Neuronal stem cell (in vitro differentiated cells): ENCODE measurements at regions not wholly inside any gene's neighbourhood (a gene's known extent, or its start where the extent isn't known, plus 50 kb on each side); places are given as distances from the start of the nearest gene placed in this dataset.

Experiments used
- DNase-seq: peaks from one replicate; pipeline ENCODE4 v3.0.0-alpha.2; 2013; ENCODE audit warnings: low spot score
- H2AFZ ChIP-seq: one replicate; pipeline ENCODE4 v1.6.1; 2013; ENCODE audit warnings: mild to moderate bottlenecking, low read length, inconsistent platforms
- H2AK5ac ChIP-seq: 2 replicates; pipeline ENCODE4 v1.6.1; 2013; ENCODE audit warnings: low read depth, mild to moderate bottlenecking, inconsistent platforms, low read length, moderate library complexity, mixed read lengths
- H2BK120ac ChIP-seq: 2 replicates; pipeline ENCODE4 v1.6.1; 2013; ENCODE audit warnings: low read depth, mild to moderate bottlenecking, inconsistent platforms, low read length, moderate library complexity, mixed read lengths
- H2BK12ac ChIP-seq: one replicate; pipeline ENCODE4 v1.6.1; 2013; ENCODE audit warnings: low read length, inconsistent platforms
- H2BK15ac ChIP-seq: 2 replicates; pipeline ENCODE4 v1.6.1; 2013; ENCODE audit warnings: mild to moderate bottlenecking, low read length, inconsistent platforms, mixed read lengths
- H2BK5ac ChIP-seq: one replicate; pipeline ENCODE4 v1.6.1; 2013; ENCODE audit warnings: inconsistent platforms, mild to moderate bottlenecking, low read length, moderate library complexity
- H3K14ac ChIP-seq: one replicate; pipeline ENCODE4 v1.6.1; 2013; ENCODE audit warnings: low read length, inconsistent platforms
- H3K18ac ChIP-seq: 2 replicates; pipeline ENCODE4 v1.6.1; 2013; ENCODE audit warnings: low read length, inconsistent platforms
- H3K23ac ChIP-seq: 2 replicates; pipeline ENCODE4 v1.6.1; 2013; ENCODE audit warnings: low read depth, mild to moderate bottlenecking, mixed read lengths, low read length, inconsistent platforms; ENCODE audit not compliant: poor library complexity
- H3K27ac ChIP-seq: replicated peaks from 3 replicates; pipeline ENCODE4 v1.5.1; 2013; ENCODE audit warnings: low read length, inconsistent platforms
- H3K27me3 ChIP-seq, 3 experiments: 2 replicates each; pipeline ENCODE4 v1.6.1; 2013; ENCODE audit warnings: low read length in 3 of 3, mild to moderate bottlenecking in 2 of 3, inconsistent platforms in 1 of 3, low read depth in 1 of 3, mixed read lengths in 1 of 3, moderate library complexity in 1 of 3; ENCODE audit not compliant: control insufficient read depth in 3 of 3, insufficient read depth in 3 of 3
- H3K36me3 ChIP-seq, 2 donors: replicated peaks in 1 of 2; 2 replicates each; pipeline ENCODE4 v1.6.1; 2013; ENCODE audit warnings: low read length in 2 of 2; ENCODE audit not compliant: control insufficient read depth in 2 of 2, insufficient read depth in 2 of 2
- H3K4ac ChIP-seq: 2 replicates; pipeline ENCODE4 v1.6.1; 2013; ENCODE audit warnings: inconsistent platforms, mild to moderate bottlenecking, low read length, moderate library complexity
- H3K4me1 ChIP-seq, 2 donors: 1 replicate in 1 of 2; 2 replicates in 1 of 2; pipeline ENCODE4 v1.6.1; 2013; ENCODE audit warnings: low read length in 2 of 2, low read depth in 1 of 2; ENCODE audit not compliant: control insufficient read depth in 2 of 2, insufficient read depth in 1 of 2
- H3K4me2 ChIP-seq: one replicate; pipeline ENCODE4 v1.6.1; 2013; ENCODE audit warnings: mild to moderate bottlenecking, low read length, inconsistent platforms; ENCODE audit not compliant: insufficient read depth, poor library complexity, severe bottlenecking
- H3K4me3 ChIP-seq, 2 donors: 2 replicates each; pipeline ENCODE4 v1.5.1; 2013; ENCODE audit warnings: low read length in 2 of 2, mild to moderate bottlenecking in 2 of 2, inconsistent platforms in 1 of 2, moderate library complexity in 1 of 2
- H3K79me1 ChIP-seq: one replicate; pipeline ENCODE4 v1.6.1; 2013; ENCODE audit warnings: low read depth, mild to moderate bottlenecking, inconsistent platforms, low read length, moderate library complexity
- H3K9ac ChIP-seq: one replicate; pipeline ENCODE4 v1.6.1; 2013; ENCODE audit warnings: mild to moderate bottlenecking, low read depth, low read length, inconsistent platforms; ENCODE audit not compliant: poor library complexity
- H3K9me3 ChIP-seq, 2 donors: replicated peaks in 1 of 2; 2 replicates each; pipeline versions ENCODE3 to v1.6.1; 2013; ENCODE audit warnings: low read length in 2 of 2, mild to moderate bottlenecking in 2 of 2, inconsistent platforms in 1 of 2, low read depth in 1 of 2, mixed read lengths in 1 of 2, moderate library complexity in 1 of 2; ENCODE audit not compliant: control insufficient read depth in 2 of 2, insufficient read depth in 1 of 2
- H4K8ac ChIP-seq: one replicate; pipeline ENCODE4 v1.6.1; 2013; ENCODE audit warnings: low read depth, mild to moderate bottlenecking, inconsistent platforms, low read length, moderate library complexity
- H4K91ac ChIP-seq: one replicate; pipeline ENCODE4 v1.6.1; 2013; ENCODE audit warnings: low read length, low read depth, mild to moderate bottlenecking, inconsistent platforms; ENCODE audit not compliant: poor library complexity
- whole genome bisulfite sequencing, 2 donors: extraction: QIAGEN DNeasy Blood & Tissue Kit; methylation state at CpG; one replicate each; pipeline ENCODE4 v1.1.7; 2013; ENCODE audit warnings: missing lambda C conversion rate in 2 of 2, mixed read lengths in 1 of 2; ENCODE audit not compliant: insufficient read length in 2 of 2, insufficient replicate concordance in 1 of 2; ENCODE audit errors: extremely low coverage in 2 of 2; 5-methylcytosine and 5-hydroxymethylcytosine counted together

DNA sequence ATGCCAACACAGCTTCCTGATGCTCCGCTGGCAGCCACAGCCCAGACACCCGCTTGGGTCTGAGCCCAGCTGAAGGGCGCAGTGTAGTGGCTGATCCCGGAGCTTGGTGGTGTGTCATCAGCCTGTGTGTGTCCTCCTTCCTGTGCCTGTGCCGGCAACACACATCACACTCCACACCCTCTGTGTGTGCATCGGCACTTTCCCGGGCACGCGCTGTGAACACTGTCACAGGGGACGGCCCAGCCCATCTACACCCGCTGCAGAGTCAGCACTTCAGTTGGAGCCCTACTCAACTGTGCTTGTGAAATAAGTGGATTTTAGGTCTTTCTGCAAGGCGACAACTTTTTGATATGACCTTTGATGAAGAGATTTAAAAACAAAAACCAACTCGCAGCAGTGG is 189.4 kb downstream of the IRX2 start:
- H2BK15ac ChIP-seq: no peak overlapping the region
- H3K36me3 ChIP-seq: no peaks in the 10 kb centered on the region
- no peak overlapping the region for H3K27ac ChIP-seq
- H3K9me3 ChIP-seq: peaks cover 0 to 16% of the 10 kb centered on the region in 2 donors
- no peak overlapping the region for H2BK120ac ChIP-seq
- no peak overlapping the region for H3K14ac ChIP-seq
- no peak overlapping the region for H3K23ac ChIP-seq
- no peak overlapping the region for H2BK12ac ChIP-seq
- no peaks in the 10 kb centered on the region for H3K27me3 ChIP-seq
- no peak overlapping the region for H2AFZ ChIP-seq
- WGBS, 2 donors: no CpG with 5 or more reads among the region's 13 CpGs
- H4K91ac ChIP-seq: no peak overlapping the region
- H2BK5ac ChIP-seq: no peak overlapping the region
- no peaks in the 10 kb centered on the region for H3K79me1 ChIP-seq
- no peak overlapping the region for H3K9ac ChIP-seq
- H3K4me2 ChIP-seq: no peak overlapping the region
- H3K4me1 ChIP-seq: no peaks in the 10 kb centered on the region
- H3K4ac ChIP-seq: no peak overlapping the region
- H2AK5ac ChIP-seq: no peak overlapping the region
- peak overlapping the region in 1 of 2 donors; percentile 50 for H3K4me3 ChIP-seq
- H4K8ac ChIP-seq: no peak overlapping the region
- DNase-seq: no peak
- H3K18ac ChIP-seq: no peak overlapping the region

DNA sequence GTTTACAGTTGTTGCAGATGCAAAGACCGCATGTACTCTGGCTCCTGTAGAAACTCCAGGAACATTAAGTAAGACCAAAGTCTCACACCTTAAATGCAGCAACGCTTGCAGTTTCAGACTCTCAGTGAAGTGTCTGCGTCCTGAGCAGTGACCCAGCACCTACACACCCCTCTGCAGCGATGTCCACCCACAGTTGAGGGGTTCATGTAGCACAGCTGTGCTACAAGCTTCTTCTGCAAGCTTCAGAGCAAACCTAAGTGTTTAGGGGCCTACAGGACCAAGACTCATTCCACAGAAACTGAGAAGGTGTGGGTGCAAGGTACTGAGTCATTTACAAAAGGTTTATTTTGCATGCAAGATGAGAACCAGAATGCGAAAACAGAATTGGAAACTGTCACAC is 191.0 kb downstream of the IRX2 start:
- Histone ChIP-seq H3K18ac (no peak overlapping the region), H3K27ac (no peak overlapping the region), H2BK12ac (no peak overlapping the region), H3K79me1 (no peaks in the 10 kb centered on the region), H3K27me3 (no peaks in the 10 kb centered on the region), H3K9ac (no peak overlapping the region), H3K4me2 (no peak overlapping the region), H3K14ac (no peak overlapping the region), H3K36me3 (no peaks in the 10 kb centered on the region), H4K8ac (no peak overlapping the region), H3K4me1 (no peaks in the 10 kb centered on the region), H4K91ac (no peak overlapping the region), H3K4ac (no peak overlapping the region), H3K9me3 (peaks cover 0 to 25% of the 10 kb centered on the region in 2 donors), H3K23ac (no peak overlapping the region), H2AFZ (no peak overlapping the region), H2BK5ac (no peak overlapping the region), H3K4me3 (no peak overlapping the region), H2BK120ac (no peak overlapping the region), H2AK5ac (no peak overlapping the region), H2BK15ac (no peak overlapping the region)
- WGBS, 2 donors: no CpG with 5 or more reads among the region's 5 CpGs
- no peak for DNase-seq

- no CpG with 5 or more reads among the region's 12 CpGs for WGBS, 2 donors
- Histone ChIP-seq H3K79me1 (no peaks in the 10 kb centered on the region), H4K91ac (no peak overlapping the region), H3K9me3 (peaks cover 6 to 41% of the 10 kb centered on the region in 2 donors), H2BK12ac (no peak overlapping the region), H2BK120ac (no peak overlapping the region), H3K9ac (peak overlapping the region; percentile 53), H2AK5ac (no peak overlapping the region), H3K14ac (no peak overlapping the region), H3K27ac (no peak overlapping the region), H3K18ac (no peak overlapping the region), H3K4me1 (no peaks in the 10 kb centered on the region), H3K4me3 (no peak overlapping the region), H4K8ac (no peak overlapping the region), H3K27me3 (no peaks in the 10 kb centered on the region), H2AFZ (no peak overlapping the region), H2BK15ac (no peak overlapping the region), H3K4me2 (no peak overlapping the region), H2BK5ac (no peak overlapping the region), H3K23ac (no peak overlapping the region), H3K36me3 (peaks cover 0 to 3% of the 10 kb centered on the region in 2 donors), H3K4ac (no peak overlapping the region)
- no peak for DNase-seq
Observed at GRCh38 chr5:2557435-2557834, 194.0 kb downstream of the IRX2 start.

DNA sequence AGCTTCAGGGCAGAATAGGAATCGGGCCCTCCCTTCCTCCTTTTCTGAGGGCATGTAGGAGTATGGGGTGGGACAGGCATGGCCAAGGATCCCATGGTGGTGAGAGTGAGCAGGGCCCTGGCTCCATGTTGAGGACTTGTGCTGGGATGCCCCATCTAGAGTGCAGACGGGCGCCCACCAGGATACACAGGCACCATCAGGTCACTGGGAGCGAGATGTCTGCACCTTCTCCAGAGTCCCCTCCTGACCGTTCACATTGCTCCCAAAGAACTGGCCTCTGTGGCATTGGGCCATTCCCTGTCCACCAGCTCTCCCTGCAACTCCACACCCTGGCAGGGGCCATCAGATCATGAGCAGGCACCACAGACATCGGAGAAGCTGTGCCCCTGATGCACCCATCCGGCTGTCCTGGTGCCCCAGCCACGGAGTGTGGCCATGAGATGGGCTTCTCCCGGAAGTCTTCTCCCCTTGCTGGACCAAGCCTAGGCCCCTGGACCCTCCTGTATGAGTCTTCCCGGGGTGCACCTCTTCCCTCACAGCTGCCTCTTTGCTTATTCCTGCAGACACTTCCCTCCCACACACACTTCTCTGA is 195.0 kb downstream of the IRX2 start:
- no peak overlapping the region for H4K91ac ChIP-seq
- no peak overlapping the region for H3K4me3 ChIP-seq
- H2BK120ac ChIP-seq: peak overlapping the region; percentile 24
- H3K23ac ChIP-seq: peak overlapping the region; percentile 14
- peak overlapping the region; percentile 4 for H2AK5ac ChIP-seq
- no peak overlapping the region for H2AFZ ChIP-seq
- peak overlapping the region; percentile 8 for H2BK5ac ChIP-seq
- no peak overlapping the region for H4K8ac ChIP-seq
- DNase-seq: no peak
- H3K4me2 ChIP-seq: no peak overlapping the region
- no peak overlapping the region for H3K14ac ChIP-seq
- H2BK15ac ChIP-seq: no peak overlapping the region
- no peak overlapping the region for H3K4ac ChIP-seq
- no peaks in the 10 kb centered on the region for H3K4me1 ChIP-seq
- peaks cover 0 to 3% of the 10 kb centered on the region in 2 donors for H3K36me3 ChIP-seq
- no CpG with 5 or more reads among the region's 10 CpGs for WGBS, 2 donors
- H3K9me3 ChIP-seq: peaks cover 6 to 40% of the 10 kb centered on the region in 2 donors
- H3K79me1 ChIP-seq: no peaks in the 10 kb centered on the region
- H2BK12ac ChIP-seq: no peak overlapping the region
- no peak overlapping the region for H3K27ac ChIP-seq
- no peaks in the 10 kb centered on the region for H3K27me3 ChIP-seq
- peak overlapping the region; percentile 61 for H3K18ac ChIP-seq
- H3K9ac ChIP-seq: no peak overlapping the region
